DOHH2 (cell line): ENCODE measurements at regions not wholly inside any gene's neighbourhood (a gene's known extent, or its start where the extent isn't known, plus 50 kb on each side); places are given as distances from the start of the nearest gene placed in this dataset.

Experiments used
- H3F3A ChIP-seq: fragments of 200-600 bp; sonication (generic), shearing (Covaris generic); 2 replicates; pipeline ENCODE4 v1.6.0; 2016; ENCODE audit warnings: antibody characterized with exemption, mild to moderate bottlenecking; ENCODE audit not compliant: control insufficient read depth, insufficient read depth
- H3K27ac ChIP-seq: fragments of 200-600 bp; sonication (generic); 2 replicates; pipeline ENCODE4 v1.5.1; 2014; ENCODE audit warnings: low read depth, mild to moderate bottlenecking, low read length, moderate library complexity
- H3K27me3 ChIP-seq: fragments of 200-600 bp; sonication (generic); 2 replicates; pipeline ENCODE4 v1.6.1; 2014; ENCODE audit warnings: mild to moderate bottlenecking, low read length, mixed read lengths; ENCODE audit not compliant: control insufficient read depth
- H3K36me3 ChIP-seq: fragments of 200-600 bp; sonication (generic); 2 replicates; pipeline ENCODE4 v1.6.1; 2014; ENCODE audit warnings: mild to moderate bottlenecking, low read length, moderate library complexity, mixed read lengths; ENCODE audit not compliant: control insufficient read depth
- H3K4me1 ChIP-seq: fragments of 200-600 bp; sonication (generic); 2 replicates; pipeline ENCODE4 v1.6.1; 2014; ENCODE audit warnings: mild to moderate bottlenecking, low read length, mixed read lengths; ENCODE audit not compliant: control insufficient read depth
- H3K4me2 ChIP-seq: fragments of 200-600 bp; sonication (generic); 2 replicates; pipeline ENCODE4 v1.6.0; 2014; ENCODE audit warnings: mild to moderate bottlenecking, low read length, moderate library complexity
- H3K4me3 ChIP-seq: fragments of 200-600 bp; sonication (generic); 2 replicates; pipeline ENCODE4 v1.5.1; 2014; ENCODE audit warnings: mild to moderate bottlenecking, low read length, mixed read lengths
- H3K79me2 ChIP-seq: fragments of 200-600 bp; sonication (generic); 2 replicates; pipeline ENCODE4 v1.6.1; 2014; ENCODE audit warnings: mild to moderate bottlenecking, low read length, mixed read lengths; ENCODE audit not compliant: control insufficient read depth
- H3K9me2 ChIP-seq: fragments of 200-600 bp; sonication (generic); replicated peaks from 2 replicates; pipeline ENCODE4 v1.6.1; 2014; ENCODE audit warnings: mild to moderate bottlenecking, low read length, mixed read lengths; ENCODE audit not compliant: control insufficient read depth
- H3K9me3 ChIP-seq: fragments of 200-600 bp; sonication (generic); 2 replicates; pipeline ENCODE4 v1.6.1; 2014; ENCODE audit warnings: antibody characterized with exemption, low read length, mixed read lengths; ENCODE audit not compliant: control insufficient read depth, insufficient read depth
- H4K20me1 ChIP-seq: fragments of 200-600 bp; sonication (generic); 2 replicates; pipeline ENCODE4 v1.6.0; 2014; ENCODE audit warnings: low read depth, mild to moderate bottlenecking, antibody characterized with exemption, low read length, moderate library complexity; ENCODE audit not compliant: control insufficient read depth, insufficient read depth
- CTCF ChIP-seq: fragments of 200-600 bp; sonication (generic); IDR thresholded peaks from one replicate; pipeline ENCODE4 v1.5.1; 2014; ENCODE audit warnings: antibody characterized with exemption, mild to moderate bottlenecking, low read depth, low read length; ENCODE audit not compliant: poor library complexity, severe bottlenecking
- EZH2phosphoT487 ChIP-seq: fragments of 200-600 bp; sonication (generic); IDR thresholded peaks from 2 replicates; pipeline ENCODE4 v1.6.1; 2017; ENCODE audit warnings: borderline replicate concordance, mild to moderate bottlenecking, antibody characterized with exemption, low read length, moderate library complexity, mixed read lengths

GRCh38 chr1:219113261-219113660, 60.4 kb upstream of the LYPLAL1 start:
- no peaks in the 10 kb centered on the region for H3K79me2 ChIP-seq

GRCh38 chr1:219114014-219114413, 59.7 kb upstream of the LYPLAL1 start:
- Histone ChIP-seq H3K4me3 (no peak overlapping the region), H3K4me2 (no peak overlapping the region), H4K20me1 (no peaks in the 10 kb centered on the region), H3F3A (no peaks in the 10 kb centered on the region), H3K27me3 (no peaks in the 10 kb centered on the region), H3K79me2 (no peaks in the 10 kb centered on the region), H3K36me3 (no peaks in the 10 kb centered on the region), H3K9me2 (no peaks in the 10 kb centered on the region), H3K4me1 (peaks cover under 1% of the 10 kb centered on the region), H3K27ac (no peak overlapping the region), H3K9me3 (no peaks in the 10 kb centered on the region)
- TF ChIP-seq EZH2phosphoT487 = no peak
- no peak for TF ChIP-seq CTCF

More at GRCh38 chr1:219113261-219113660, 60.4 kb upstream of the LYPLAL1 start:
- H3K9me3 ChIP-seq = no peaks in the 10 kb centered on the region
- no peaks in the 10 kb centered on the region for H3F3A ChIP-seq
- no peaks in the 10 kb centered on the region for H3K36me3 ChIP-seq
- H3K27ac ChIP-seq = no peak overlapping the region
- H3K4me1 ChIP-seq = peaks cover 6% of the 10 kb centered on the region
- H3K9me2 ChIP-seq = no peaks in the 10 kb centered on the region
- H3K4me3 ChIP-seq = no peak overlapping the region
- H3K4me2 ChIP-seq = no peak overlapping the region
- no peaks in the 10 kb centered on the region for H3K27me3 ChIP-seq
- no peak for TF ChIP-seq EZH2phosphoT487
- TF ChIP-seq CTCF = no peak
- H4K20me1 ChIP-seq = no peaks in the 10 kb centered on the region

- no peak overlapping the region for H3K27ac ChIP-seq
- H3K9me3 ChIP-seq = no peaks in the 10 kb centered on the region
- no peaks in the 10 kb centered on the region for H3K36me3 ChIP-seq
- no peaks in the 10 kb centered on the region for H4K20me1 ChIP-seq
- no peak overlapping the region for H3K4me2 ChIP-seq
- TF ChIP-seq EZH2phosphoT487 = no peak
- TF ChIP-seq CTCF = no peak
- H3K4me3 ChIP-seq = no peak overlapping the region
- H3K9me2 ChIP-seq = no peaks in the 10 kb centered on the region
- H3F3A ChIP-seq = no peaks in the 10 kb centered on the region
- no peaks in the 10 kb centered on the region for H3K27me3 ChIP-seq
- H3K4me1 ChIP-seq = no peaks in the 10 kb centered on the region
- H3K79me2 ChIP-seq = no peaks in the 10 kb centered on the region
Measured at GRCh38 chr1:219119839-219120238, 53.8 kb upstream of the LYPLAL1 start.
